ENCODE measurements at regions not wholly inside any gene's neighbourhood (a gene's known extent, or its start where the extent isn't known, plus 50 kb on each side); places are given as distances from the start of the nearest gene placed in this dataset.

DNA sequence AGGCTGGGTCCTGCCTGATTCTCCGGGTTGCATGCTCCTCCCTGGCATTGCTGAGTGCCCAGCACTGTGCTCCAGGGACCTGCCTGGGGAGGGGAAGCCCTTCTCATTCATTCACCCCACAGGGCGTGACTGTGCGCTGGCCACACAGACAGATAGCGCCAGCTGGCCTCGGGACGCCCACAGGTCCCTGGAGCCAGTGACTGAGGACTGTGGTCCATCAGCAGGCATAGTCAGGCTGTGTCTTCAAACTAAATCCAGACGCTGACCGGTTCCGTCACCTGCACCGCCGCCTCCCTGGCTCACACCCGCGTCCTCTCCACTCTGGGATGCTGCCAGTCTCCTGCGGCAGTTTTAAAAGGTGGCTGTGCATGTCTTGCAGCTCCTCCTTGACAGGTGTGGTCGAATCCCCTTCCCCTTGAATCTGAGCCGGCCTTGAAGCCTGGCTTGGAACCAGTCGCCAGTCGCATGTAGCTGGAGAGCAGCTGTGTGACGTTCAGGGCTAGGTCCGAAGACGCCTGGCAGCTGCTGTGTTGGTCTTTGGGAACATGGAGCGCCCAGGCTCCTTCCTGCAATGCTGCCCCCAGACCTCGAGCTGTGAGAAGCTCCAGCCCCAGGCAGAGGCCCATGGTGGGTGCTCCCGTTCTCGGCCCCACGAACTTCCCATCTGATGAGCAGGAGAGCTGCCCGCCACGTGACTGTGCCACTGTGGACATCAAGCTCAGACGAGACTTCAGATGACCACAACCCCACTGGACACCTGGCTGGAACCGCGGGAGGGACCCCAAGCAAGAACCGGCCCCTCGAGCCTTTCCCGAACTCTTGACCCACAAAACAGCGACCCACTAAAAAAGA lies 94.1 kb downstream of the ADRA2C start:
- Histone ChIP-seq H3K4me2 (ENCODE audit: low read length) (no peak overlapping the region), H3K4me1 (ENCODE audit: insufficient read depth, low read length) (no peaks in the 10 kb centered on the region), H3K27ac (ENCODE audit: low read depth, low read length) (no peak overlapping the region), H3K79me2 (ENCODE audit: insufficient read depth, low read length) (no peaks in the 10 kb centered on the region), H3K27me3 (ENCODE audit: insufficient read depth, low read length) (peaks cover 3% of the 10 kb centered on the region), H3K36me3 (ENCODE audit: insufficient read depth, low read length) (no peaks in the 10 kb centered on the region), H3K9ac (ENCODE audit: low read length) (no peak overlapping the region), H3K4me3 (ENCODE audit: insufficient read depth, low read depth, low read length) (no peak overlapping the region), H4K20me1 (ENCODE audit: insufficient read depth, low read length) (no peaks in the 10 kb centered on the region), H3K9me3 (ENCODE audit: insufficient read depth, low read depth, low read length) (no peaks in the 10 kb centered on the region), H2AFZ (ENCODE audit: low read depth, low read length) (no peak overlapping the region)
- no peaks in the 10 kb centered on the region for H3K9me3 Mint-ChIP-seq (ENCODE audit: unreplicated experiment)
- no peak for FAIRE-seq
- H3K27me3 Mint-ChIP-seq (ENCODE audit: low read depth, unreplicated experiment) = peaks cover 45% of the 10 kb centered on the region
- no peak for DNase-seq (ENCODE audit: low read depth)
- no peak overlapping the region for H3K4me3 Mint-ChIP-seq (ENCODE audit: unreplicated experiment)
- H3K27ac Mint-ChIP-seq (ENCODE audit: unreplicated experiment) = no peak overlapping the region
- H3K36me3 Mint-ChIP-seq (ENCODE audit: low read depth, unreplicated experiment) = peaks cover 1% of the 10 kb centered on the region
- TF ChIP-seq EZH2 (IDR thresholded peaks at IDR 0.05; ENCODE audit: insufficient read depth, low read length) = no peak
- H3K4me1 Mint-ChIP-seq (ENCODE audit: low read depth, unreplicated experiment) = no peaks in the 10 kb centered on the region

DNA sequence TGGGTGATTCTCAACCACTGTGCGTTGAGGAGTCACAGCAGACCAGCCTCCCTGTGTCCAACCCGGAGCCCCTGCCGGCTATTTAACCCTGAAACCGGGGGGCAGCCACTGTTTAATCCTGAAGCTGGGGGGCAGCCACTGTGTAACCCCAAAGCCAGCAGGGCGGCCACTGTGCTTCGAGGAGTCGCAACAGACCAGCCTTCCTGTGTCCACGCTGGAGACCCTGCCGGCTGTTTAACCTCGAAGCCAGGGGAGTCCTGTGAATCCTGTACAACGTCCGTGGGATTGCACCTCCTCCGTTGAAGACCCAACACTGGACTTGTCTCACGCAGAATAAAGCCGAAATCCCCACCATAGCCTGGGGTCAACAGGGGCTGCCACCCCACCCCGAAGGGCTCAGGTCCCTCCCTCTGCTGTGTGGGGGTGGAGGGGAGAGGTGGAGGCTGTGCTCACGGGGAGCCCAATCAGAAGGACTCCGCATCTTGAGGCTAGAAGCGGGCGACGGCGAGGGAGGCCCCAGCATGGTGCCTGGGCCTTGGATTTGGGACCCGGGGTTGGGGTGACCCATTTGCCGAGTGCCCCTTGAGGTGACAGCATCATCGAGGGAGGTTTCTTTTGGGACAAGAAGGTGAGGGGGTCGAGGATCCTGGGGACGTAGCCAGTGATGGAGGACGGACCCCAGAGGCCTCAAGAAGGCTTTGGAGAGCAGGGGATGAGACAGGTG lies 94.9 kb downstream of the ADRA2C start:
- Mint-ChIP-seq H3K4me3 (ENCODE audit: unreplicated experiment) (no peak overlapping the region), H3K9me3 (ENCODE audit: unreplicated experiment) (no peaks in the 10 kb centered on the region), H3K27ac (ENCODE audit: unreplicated experiment) (no peak overlapping the region), H3K36me3 (ENCODE audit: low read depth, unreplicated experiment) (peaks cover 1% of the 10 kb centered on the region), H3K4me1 (ENCODE audit: low read depth, unreplicated experiment) (no peaks in the 10 kb centered on the region), H3K27me3 (ENCODE audit: low read depth, unreplicated experiment) (peaks cover 42% of the 10 kb centered on the region)
- DNase-seq (ENCODE audit: low read depth) (no peak), FAIRE-seq (no peak)
- H3K36me3 ChIP-seq (ENCODE audit: insufficient read depth, low read length) = no peaks in the 10 kb centered on the region
- TF ChIP-seq EZH2 (IDR thresholded peaks at IDR 0.05; ENCODE audit: insufficient read depth, low read length) (no peak), CTCF (IDR thresholded peaks at IDR 0.05; ENCODE audit: insufficient read depth, low read depth, low read length) (no peak)
- no peak overlapping the region for H3K4me3 ChIP-seq (ENCODE audit: insufficient read depth, low read depth, low read length)
- no peak overlapping the region for H3K9ac ChIP-seq (ENCODE audit: low read length)
- H3K27me3 ChIP-seq (ENCODE audit: insufficient read depth, low read length) = peaks cover 3% of the 10 kb centered on the region
- H3K79me2 ChIP-seq (ENCODE audit: insufficient read depth, low read length) = no peaks in the 10 kb centered on the region
- H2AFZ ChIP-seq (ENCODE audit: low read depth, low read length) = no peak overlapping the region
- no peak overlapping the region for H3K4me2 ChIP-seq (ENCODE audit: low read length)
- no peaks in the 10 kb centered on the region for H4K20me1 ChIP-seq (ENCODE audit: insufficient read depth, low read length)
- no peaks in the 10 kb centered on the region for H3K9me3 ChIP-seq (ENCODE audit: insufficient read depth, low read depth, low read length)
- H3K27ac ChIP-seq (ENCODE audit: low read depth, low read length) = no peak overlapping the region
- no peaks in the 10 kb centered on the region for H3K4me1 ChIP-seq (ENCODE audit: insufficient read depth, low read length)

DNA sequence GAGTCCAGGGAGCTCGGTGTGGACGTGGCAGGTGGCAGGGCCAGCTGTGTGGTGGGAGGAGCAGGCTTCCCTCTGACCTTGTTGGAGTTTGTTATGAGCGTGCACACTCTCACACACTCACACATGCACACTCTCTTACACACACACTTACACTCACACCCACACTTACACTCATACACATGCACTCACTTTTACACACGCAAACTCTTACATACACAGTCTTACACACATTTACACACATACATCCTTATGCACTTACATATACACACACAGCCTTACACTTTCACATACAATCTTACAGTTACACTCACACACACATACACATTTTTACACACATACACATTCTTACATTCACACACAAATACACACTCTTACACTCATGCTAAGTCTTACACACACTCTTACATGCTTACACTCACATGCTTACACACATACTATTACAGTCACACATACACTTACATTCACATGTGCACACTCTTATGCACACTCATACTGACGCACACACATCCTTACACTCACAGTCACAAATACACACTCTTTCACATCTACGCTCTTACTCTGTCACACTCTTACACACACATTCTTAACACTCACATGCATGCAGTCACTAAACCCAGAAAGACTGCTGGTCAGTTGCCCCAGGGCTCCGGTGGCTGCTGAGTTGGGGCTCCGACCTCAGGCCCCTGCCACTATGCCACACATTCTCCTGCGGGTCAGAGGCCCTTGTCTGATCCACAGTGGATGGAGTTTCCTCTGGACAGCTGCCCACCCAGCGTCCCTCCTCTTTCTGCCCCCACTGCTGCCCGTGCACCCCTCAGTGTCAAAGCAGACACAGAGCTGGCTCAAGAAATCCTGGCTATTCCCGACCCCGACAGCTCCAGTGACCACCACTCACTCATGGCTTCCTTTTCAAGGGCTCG lies 95.8 kb downstream of the ADRA2C start:
- H3K27ac Mint-ChIP-seq (ENCODE audit: unreplicated experiment) = no peak overlapping the region
- H3K4me2 ChIP-seq (ENCODE audit: low read length) = no peak overlapping the region
- DNase-seq (ENCODE audit: low read depth) (no peak), FAIRE-seq (no peak)
- no peaks in the 10 kb centered on the region for H3K4me1 Mint-ChIP-seq (ENCODE audit: low read depth, unreplicated experiment)
- no peak overlapping the region for H3K4me3 ChIP-seq (ENCODE audit: insufficient read depth, low read depth, low read length)
- no peak for TF ChIP-seq CTCF (IDR thresholded peaks at IDR 0.05; ENCODE audit: insufficient read depth, low read depth, low read length)
- no peak for TF ChIP-seq EZH2 (IDR thresholded peaks at IDR 0.05; ENCODE audit: insufficient read depth, low read length)
- no peaks in the 10 kb centered on the region for H3K36me3 ChIP-seq (ENCODE audit: insufficient read depth, low read length)
- no peaks in the 10 kb centered on the region for H3K79me2 ChIP-seq (ENCODE audit: insufficient read depth, low read length)
- no peak overlapping the region for H2AFZ ChIP-seq (ENCODE audit: low read depth, low read length)
- no peak overlapping the region for H3K4me3 Mint-ChIP-seq (ENCODE audit: unreplicated experiment)
- no peak overlapping the region for H3K9ac ChIP-seq (ENCODE audit: low read length)
- peaks cover 1% of the 10 kb centered on the region for H3K36me3 Mint-ChIP-seq (ENCODE audit: low read depth, unreplicated experiment)
- H3K27me3 Mint-ChIP-seq (ENCODE audit: low read depth, unreplicated experiment) = peaks cover 36% of the 10 kb centered on the region
- H3K9me3 Mint-ChIP-seq (ENCODE audit: unreplicated experiment) = no peaks in the 10 kb centered on the region
- H3K9me3 ChIP-seq (ENCODE audit: insufficient read depth, low read depth, low read length) = no peaks in the 10 kb centered on the region
- H3K27ac ChIP-seq (ENCODE audit: low read depth, low read length) = no peak overlapping the region
- no peaks in the 10 kb centered on the region for H3K4me1 ChIP-seq (ENCODE audit: insufficient read depth, low read length)
- H4K20me1 ChIP-seq (ENCODE audit: insufficient read depth, low read length) = no peaks in the 10 kb centered on the region
- peaks cover 3% of the 10 kb centered on the region for H3K27me3 ChIP-seq (ENCODE audit: insufficient read depth, low read length)
